Neutrophil (primary cell): ENCODE measurements at regions not wholly inside any gene's neighbourhood (a gene's known extent, or its start where the extent isn't known, plus 50 kb on each side); places are given as distances from the start of the nearest gene placed in this dataset.

Source experiments
- H3K27ac ChIP-seq: fragments of 200-600 bp; sonication (generic); 2 replicates; pipeline ENCODE4 v1.5.1; 2016; ENCODE audit warnings: mild to moderate bottlenecking, moderate library complexity
- H3K27me3 ChIP-seq: fragments of 200-600 bp; sonication (generic); 2 replicates; pipeline ENCODE4 v1.6.0; 2016; ENCODE audit warnings: mild to moderate bottlenecking
- H3K36me3 ChIP-seq: fragments of 200-600 bp; sonication (generic); 2 replicates; pipeline ENCODE4 v1.5.1; 2017
- H3K4me1 ChIP-seq, 2 experiments: fragments of 200-600 bp in 1 of 2; sonication (generic) in 1 of 2; 1 replicate in 1 of 2; 2 replicates in 1 of 2; pipeline versions ENCODE4 v1.5.1 to v1.6.1; 2013 to 2016; ENCODE audit warnings: low read depth in 1 of 2, low read length in 1 of 2, mild to moderate bottlenecking in 1 of 2, moderate library complexity in 1 of 2; ENCODE audit not compliant: control insufficient read depth in 1 of 2, insufficient read depth in 1 of 2
- H3K4me3 ChIP-seq, 2 experiments: fragments of 200-600 bp in 1 of 2; sonication (generic) in 1 of 2; 1 replicate in 1 of 2; 2 replicates in 1 of 2; pipeline ENCODE4 v1.5.1; 2013 to 2016; ENCODE audit warnings: low read depth in 1 of 2, low read length in 1 of 2, mild to moderate bottlenecking in 1 of 2, moderate library complexity in 1 of 2
- H3K9me3 ChIP-seq: fragments of 200-600 bp; sonication (generic); 2 replicates; pipeline ENCODE4 v1.5.1; 2016
- CTCF ChIP-seq: fragments of 200-600 bp; sonication (generic); IDR thresholded peaks from 2 replicates; pipeline ENCODE4 v1.5.1; 2016; ENCODE audit warnings: antibody characterized with exemption

- Histone ChIP-seq H3K4me3 (no peak overlapping the region), H3K27ac (no peak overlapping the region), H3K4me1 (peaks cover 7 to 9% of the 10 kb centered on the region in 2 experiments), H3K36me3 (no peaks in the 10 kb centered on the region), H3K9me3 (no peaks in the 10 kb centered on the region), H3K27me3 (no peaks in the 10 kb centered on the region)
- TF ChIP-seq CTCF, result no peak
Observed at GRCh38 chr2:160550048-160550447, 56.4 kb upstream of the RBMS1 start.

GRCh38 chr2:160551259-160551658 lies 57.7 kb upstream of the RBMS1 start:
- no peak for TF ChIP-seq CTCF
- peaks cover 7 to 9% of the 10 kb centered on the region in 2 experiments for H3K4me1 ChIP-seq
- H3K36me3 ChIP-seq, result no peaks in the 10 kb centered on the region
- no peak overlapping the region for H3K4me3 ChIP-seq
- H3K27me3 ChIP-seq, result no peaks in the 10 kb centered on the region
- no peak overlapping the region for H3K27ac ChIP-seq
- H3K9me3 ChIP-seq, result no peaks in the 10 kb centered on the region

- Histone ChIP-seq H3K36me3 (no peaks in the 10 kb centered on the region), H3K4me3 (no peak overlapping the region), H3K27me3 (no peaks in the 10 kb centered on the region), H3K27ac (no peak overlapping the region), H3K4me1 (peaks cover 7 to 9% of the 10 kb centered on the region in 2 experiments), H3K9me3 (no peaks in the 10 kb centered on the region)
- no peak for TF ChIP-seq CTCF
Observed at GRCh38 chr2:160555420-160556071, 61.9 kb upstream of the RBMS1 start.

GRCh38 chr2:160557903-160558302 lies 64.3 kb upstream of the RBMS1 start:
- Histone ChIP-seq H3K4me1 (peaks cover 14 to 16% of the 10 kb centered on the region in 2 experiments), H3K9me3 (no peaks in the 10 kb centered on the region), H3K36me3 (no peaks in the 10 kb centered on the region), H3K27ac (no peak overlapping the region), H3K4me3 (no peak overlapping the region), H3K27me3 (no peaks in the 10 kb centered on the region)
- TF ChIP-seq CTCF, result no peak

- Histone ChIP-seq H3K36me3 (no peaks in the 10 kb centered on the region), H3K4me1 (peaks cover 14 to 16% of the 10 kb centered on the region in 2 experiments), H3K9me3 (no peaks in the 10 kb centered on the region), H3K4me3 (no peak overlapping the region), H3K27ac (no peak overlapping the region), H3K27me3 (no peaks in the 10 kb centered on the region)
- no peak for TF ChIP-seq CTCF
Observed at GRCh38 chr2:160558531-160558930, 64.9 kb upstream of the RBMS1 start.
